ENCODE measurements at regions not wholly inside any gene's neighbourhood (a gene's known extent, or its start where the extent isn't known, plus 50 kb on each side); places are given as distances from the start of the nearest gene placed in this dataset.

DNA sequence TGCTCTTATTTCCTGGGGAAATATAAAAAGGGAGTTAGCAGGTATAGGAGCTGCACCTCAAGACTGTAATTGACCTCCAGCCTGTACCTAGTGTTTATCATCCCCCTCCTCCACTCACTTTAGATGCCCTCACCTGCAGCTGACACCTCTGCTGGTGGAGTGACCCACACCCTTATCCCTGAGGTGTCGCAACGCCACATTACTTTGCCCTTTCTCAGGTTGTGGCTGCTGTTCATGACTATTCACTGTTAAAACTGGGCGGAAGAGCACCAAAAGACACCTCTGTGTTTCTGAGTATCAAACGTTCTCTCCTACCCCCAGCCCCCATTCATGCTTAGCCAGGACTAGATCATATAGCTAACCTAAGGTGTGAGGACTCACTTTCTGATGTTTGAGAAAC, 101.5 kb upstream of the ADAMTS3 start:
- dilution Hi-C loops (cut with HindIII; ENCODE audit: low sequenced_read_pairs, unreplicated experiment) (no loop called here), in situ Hi-C loops (cut with MboI; ENCODE audit: low sequenced_read_pairs) (no loop called here), intact Hi-C loops (cut with micrococcal nuclease) (no loop called here)
- Histone ChIP-seq H2BK120ac (ENCODE audit: low read depth, low read length) (no peak overlapping the region), H2AK5ac (ENCODE audit: low read depth, low read length) (no peak overlapping the region), H3K4me2 (ENCODE audit: low read depth, low read length) (no peak overlapping the region), H3K23ac (ENCODE audit: low read depth, low read length) (no peak overlapping the region), H2BK5ac (ENCODE audit: low read depth, low read length, poor library complexity, severe bottlenecking) (no peak overlapping the region), H2AK9ac (replicated peaks; ENCODE audit: low read depth, low read length, poor library complexity) (no peak overlapping the region), H3K36me3 (ENCODE audit: control insufficient read depth, insufficient read depth, low read length) (no peaks in the 10 kb centered on the region), H2BK20ac (ENCODE audit: low read depth, low read length) (no peak overlapping the region), H4K91ac (ENCODE audit: insufficient read depth, low read depth, low read length) (no peak overlapping the region), H3K4me3 (ENCODE audit: insufficient read depth, low read depth, low read length) (no peak overlapping the region), H3K56ac (ENCODE audit: extremely low read depth, insufficient read depth, low read length) (no peak overlapping the region), H3K27ac (ENCODE audit: insufficient read depth, low read length) (no peak overlapping the region), H2BK15ac (ENCODE audit: low read depth, low read length) (no peak overlapping the region), H3K9me1 (ENCODE audit: insufficient read depth, low read length) (no peaks in the 10 kb centered on the region), H2AFZ (replicated peaks; ENCODE audit: low read length, poor library complexity) (no peak overlapping the region), H4K20me1 (ENCODE audit: insufficient read depth, low read length) (no peaks in the 10 kb centered on the region), H4K8ac (ENCODE audit: low read depth in 2 of 2, low read length in 2 of 2) (no peak overlapping the region), H3K79me1 (ENCODE audit: low read depth in 1 of 2, low read length in 2 of 2) (no peaks in the 10 kb centered on the region), H4K5ac (ENCODE audit: low read depth, low read length) (no peak overlapping the region), H3K14ac (replicated peaks; ENCODE audit: low read depth, low read length) (no peak overlapping the region), H3K18ac (ENCODE audit: low read depth, low read length) (no peak overlapping the region), H3K9me3 (ENCODE audit: control insufficient read depth, insufficient read depth, low read length) (no peaks in the 10 kb centered on the region), H3K4ac (ENCODE audit: low read depth, low read length) (no peak overlapping the region), H3K4me1 (ENCODE audit: control insufficient read depth, insufficient read depth, low read length) (no peaks in the 10 kb centered on the region), H3K27me3 (ENCODE audit: control insufficient read depth, insufficient read depth, low read length) (no peaks in the 10 kb centered on the region), H3K9ac (ENCODE audit: low read depth, low read length) (no peak overlapping the region)
- ChIA-PET POLR2A (ENCODE audit: unreplicated experiment) (no interaction called here), CTCF (no interaction called here)
- no peak for DNase-seq
- TF ChIP-seq FOS (IDR thresholded peaks at IDR 0.05; ENCODE audit: low read depth, low read length) (no peak), BHLHE40 (IDR thresholded peaks at IDR 0.05; ENCODE audit: low read depth, low read length) (no peak), RCOR1 (IDR thresholded peaks at IDR 0.05; ENCODE audit: insufficient replicate concordance, low read length) (no peak), NFE2L2 (IDR thresholded peaks at IDR 0.05; ENCODE audit: low read depth, low read length) (no peak), SMC3 (IDR thresholded peaks at IDR 0.05; ENCODE audit: low read depth, low read length) (no peak)
- TF ChIP-seq, protein P1, sequence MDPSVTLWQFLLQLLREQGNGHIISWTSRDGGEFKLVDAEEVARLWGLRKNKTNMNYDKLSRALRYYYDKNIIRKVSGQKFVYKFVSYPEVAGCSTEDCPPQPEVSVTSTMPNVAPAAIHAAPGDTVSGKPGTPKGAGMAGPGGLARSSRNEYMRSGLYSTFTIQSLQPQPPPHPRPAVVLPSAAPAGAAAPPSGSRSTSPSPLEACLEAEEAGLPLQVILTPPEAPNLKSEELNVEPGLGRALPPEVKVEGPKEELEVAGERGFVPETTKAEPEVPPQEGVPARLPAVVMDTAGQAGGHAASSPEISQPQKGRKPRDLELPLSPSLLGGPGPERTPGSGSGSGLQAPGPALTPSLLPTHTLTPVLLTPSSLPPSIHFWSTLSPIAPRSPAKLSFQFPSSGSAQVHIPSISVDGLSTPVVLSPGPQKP (IDR thresholded peaks at IDR 0.05; ENCODE audit: borderline replicate concordance, low read depth, low read length) = no peak
- no peak for ATAC-seq (ENCODE audit: low read depth)
- no TSS peak for BruUV-seq (replicated peaks)
- no CpG with 5 or more reads among the region's 4 CpGs for WGBS, 2 experiments (ENCODE audit: extremely low coverage in 2 of 2, insufficient read length in 1 of 2)

Data from IMR-90 (cell line).